GM23248 (cell line): ENCODE measurements at regions not wholly inside any gene's neighbourhood (a gene's known extent, or its start where the extent isn't known, plus 50 kb on each side); places are given as distances from the start of the nearest gene placed in this dataset.

Experiments
- EZH2 ChIP-seq: fragments of 200-600 bp; sonication (generic); IDR thresholded peaks from 2 replicates; pipeline ENCODE4 v1.6.1; 2018; ENCODE audit warnings: antibody characterized with exemption, mild to moderate bottlenecking; ENCODE audit not compliant: insufficient read depth, poor library complexity, severe bottlenecking
- EZH2phosphoT487 ChIP-seq: fragments of 200-600 bp; sonication (generic); IDR thresholded peaks from 2 replicates; pipeline ENCODE4 v1.6.1; 2018; ENCODE audit warnings: antibody characterized with exemption, moderate library complexity, mild to moderate bottlenecking, low read depth; ENCODE audit not compliant: insufficient read depth

DNA sequence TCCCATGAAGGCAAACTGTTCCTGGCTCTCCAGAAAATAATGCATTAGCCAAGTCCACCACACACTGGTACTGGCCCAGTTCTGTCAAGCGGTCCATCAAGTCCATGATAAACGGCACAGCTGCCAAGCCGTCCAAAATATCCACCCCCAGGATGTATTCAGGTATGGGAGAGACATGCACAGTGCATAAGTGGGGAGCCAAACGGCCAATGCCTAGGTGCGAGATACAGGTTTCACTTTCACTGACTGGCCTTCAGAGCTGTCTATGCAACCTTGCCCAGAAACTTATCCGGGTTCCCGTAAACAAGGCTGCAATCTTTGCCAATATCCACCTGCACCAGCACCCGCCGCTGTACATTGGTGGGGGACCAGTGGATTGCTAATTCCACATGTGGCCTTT lies 795.8 kb downstream of the EFNA5 start:
- no peak for TF ChIP-seq EZH2
- no peak for TF ChIP-seq EZH2phosphoT487
